ENCODE measurements at regions not wholly inside any gene's neighbourhood (a gene's known extent, or its start where the extent isn't known, plus 50 kb on each side); places are given as distances from the start of the nearest gene placed in this dataset.

GRCh38 chr4:166377578-166377977, 504.5 kb downstream of the TLL1 start:
- DNase-seq, result no peak

- DNase-seq, result no peak
These were observed 513.7 kb downstream of the TLL1 start for GRCh38 chr4:166386491-166387360.

DNA sequence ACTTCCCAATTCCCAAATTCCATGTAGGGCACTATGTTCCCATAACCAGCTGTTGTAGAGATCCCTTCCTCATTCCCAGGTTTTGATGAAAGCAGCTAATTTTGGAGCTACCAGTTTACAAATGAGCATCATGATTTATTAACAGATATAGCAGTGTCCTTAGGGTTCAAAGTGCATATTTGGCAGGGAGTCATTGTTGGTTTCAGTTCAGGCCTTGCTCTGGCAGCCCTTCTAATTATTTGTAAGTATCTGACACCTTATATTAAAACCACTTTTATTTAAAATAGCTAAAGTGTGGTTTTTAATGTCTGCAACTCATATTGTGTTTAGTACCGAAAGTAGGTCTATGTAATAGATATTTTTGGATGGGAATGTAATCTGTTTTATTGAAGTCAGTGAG, 518.5 kb downstream of the TLL1 start:
- DNase-seq, result no peak

DNA sequence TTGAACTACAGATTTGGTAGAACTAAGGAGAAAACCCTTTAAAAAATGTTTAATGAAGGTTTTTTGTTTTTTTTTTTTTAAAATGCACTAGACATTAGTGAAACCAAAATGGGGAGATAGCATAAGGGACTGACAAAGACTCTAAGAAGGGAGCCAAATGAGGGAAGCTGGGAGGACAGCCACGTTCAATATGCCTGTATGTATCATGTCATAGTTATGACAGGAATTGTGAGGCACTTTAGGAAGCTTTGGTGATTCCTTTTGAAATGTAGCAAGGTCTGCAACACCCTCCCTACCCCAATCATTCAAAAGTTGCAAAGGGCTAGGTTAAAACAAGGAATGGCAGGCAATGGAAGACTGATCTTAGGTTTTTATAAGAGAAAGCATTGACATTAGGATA, 526.0 kb downstream of the TLL1 start:
- no peak for DNase-seq

- DNase-seq, result no peak
These were observed 527.3 kb downstream of the TLL1 start for GRCh38 chr4:166400270-166400894.

DNA sequence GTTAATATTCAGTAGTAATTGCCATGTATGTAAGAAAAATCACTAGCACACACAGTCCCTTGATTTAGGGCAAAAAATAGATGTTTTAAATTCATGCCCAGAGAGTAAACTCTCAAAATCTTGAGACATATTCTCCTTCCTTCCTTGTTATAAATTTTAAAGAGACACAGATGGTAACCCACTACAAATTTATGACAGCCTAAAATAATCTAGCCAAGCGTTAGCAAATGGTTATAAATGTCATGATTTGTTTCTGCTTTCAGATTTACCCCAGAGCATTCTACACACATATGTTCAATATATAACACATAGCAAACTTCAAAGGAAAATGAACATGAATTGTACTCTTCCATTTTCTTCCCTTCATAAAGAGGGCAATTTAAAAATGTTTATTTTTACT, 540.3 kb downstream of the TLL1 start:
- DNase-seq, result no peak

- no peak for DNase-seq
These were observed 541.4 kb downstream of the TLL1 start for GRCh38 chr4:166414431-166414830.

- DNase-seq, result no peak
These were observed 542.7 kb downstream of the TLL1 start for GRCh38 chr4:166415749-166416148.

DNA sequence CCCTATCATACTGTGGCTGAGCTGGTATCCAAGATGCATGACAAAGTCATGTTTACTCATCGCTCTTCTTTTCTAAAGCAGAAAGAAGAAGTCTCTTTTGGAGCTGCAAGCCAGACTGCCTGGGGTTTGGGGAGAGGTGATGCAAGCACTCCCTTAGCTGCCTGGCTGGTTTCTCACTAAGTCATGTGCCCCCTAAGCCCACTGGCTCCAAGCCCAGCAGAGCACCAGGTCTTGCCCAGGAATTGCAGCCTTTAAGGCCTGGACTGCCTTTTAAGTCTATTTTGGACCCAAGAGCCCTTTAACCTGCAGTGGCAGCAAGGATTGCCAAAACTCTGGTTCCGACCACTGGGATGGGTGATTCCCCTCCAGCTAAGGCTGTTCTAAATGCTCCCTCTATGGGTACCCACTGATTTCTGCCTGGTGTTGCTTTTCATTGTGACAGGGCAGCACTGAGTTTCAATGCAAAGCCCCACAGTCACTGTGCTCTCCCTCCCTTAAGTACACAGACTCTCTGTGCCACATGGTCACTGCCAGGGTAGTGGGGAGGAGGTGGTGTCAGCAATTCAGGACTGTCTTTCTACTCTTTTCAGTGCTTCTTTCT, 548.6 kb downstream of the TLL1 start:
- DNase-seq, result no peak

- no peak for DNase-seq
These were observed 549.4 kb downstream of the TLL1 start for GRCh38 chr4:166422475-166422874.

DNA sequence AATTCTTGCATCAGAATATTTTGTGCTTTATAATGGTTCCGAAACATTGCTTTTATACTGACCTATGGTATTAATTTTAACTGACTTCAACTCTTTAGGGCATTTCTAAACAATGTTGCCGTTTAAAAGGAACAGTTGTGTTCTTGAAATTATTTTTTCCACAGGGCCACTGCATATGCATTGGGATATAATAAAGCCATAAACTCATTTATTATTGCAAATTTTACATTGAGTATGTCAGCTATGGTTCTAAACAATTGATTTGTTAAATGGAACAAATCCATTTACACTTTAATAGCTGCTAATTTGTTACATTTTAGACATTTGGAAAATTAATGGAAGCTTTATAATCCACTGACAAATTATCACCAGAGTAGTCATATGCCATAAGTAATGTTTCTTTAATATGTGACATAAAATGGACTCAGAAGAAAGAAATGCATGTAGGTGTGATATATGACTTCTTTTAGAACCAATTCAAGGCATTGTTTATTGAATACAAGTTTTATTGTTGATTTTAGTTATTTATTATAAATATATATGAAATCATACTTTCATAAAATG, 553.3 kb downstream of the TLL1 start:
- DNase-seq, result no peak

DNA sequence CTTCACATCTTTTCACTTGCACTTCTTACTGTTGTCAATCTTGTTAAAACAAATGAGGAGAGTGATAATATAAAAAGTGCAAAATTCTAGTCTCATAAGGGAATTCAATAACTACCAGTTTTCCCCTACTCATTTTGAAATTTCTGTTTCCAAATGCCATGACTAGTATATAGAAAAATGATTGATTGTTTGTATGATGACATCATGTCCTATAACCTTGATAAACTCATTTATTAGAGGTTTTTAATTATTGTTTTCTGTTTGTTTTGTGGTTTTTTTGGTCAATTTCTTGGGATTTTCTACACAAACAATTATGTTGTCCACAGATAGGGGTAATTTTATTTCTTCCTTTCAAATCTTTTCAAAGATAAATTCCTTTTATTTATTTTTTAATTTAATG, 559.1 kb downstream of the TLL1 start:
- DNase-seq, result no peak

GRCh38 chr4:166432842-166433241, 559.8 kb downstream of the TLL1 start:
- no peak for DNase-seq

DNA sequence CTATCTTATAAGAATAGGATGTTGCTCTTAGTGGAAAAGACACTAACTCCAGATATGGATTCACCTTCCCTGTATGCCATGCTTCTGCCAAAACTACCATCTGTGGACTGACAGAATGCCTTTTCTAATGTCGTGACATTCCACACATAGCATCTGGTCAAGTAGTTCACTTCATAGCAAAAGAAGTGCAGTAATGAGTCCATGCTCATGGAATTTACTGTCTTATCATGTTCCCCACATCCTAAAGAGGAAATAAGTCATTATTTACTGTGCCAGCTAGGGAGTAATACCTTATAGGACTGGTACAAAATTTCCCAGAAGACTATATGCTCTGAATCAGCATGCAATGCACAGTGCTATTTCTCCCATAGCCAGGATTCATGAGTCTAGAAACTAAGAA, 562.4 kb downstream of the TLL1 start:
- DNase-seq, result no peak

DNA sequence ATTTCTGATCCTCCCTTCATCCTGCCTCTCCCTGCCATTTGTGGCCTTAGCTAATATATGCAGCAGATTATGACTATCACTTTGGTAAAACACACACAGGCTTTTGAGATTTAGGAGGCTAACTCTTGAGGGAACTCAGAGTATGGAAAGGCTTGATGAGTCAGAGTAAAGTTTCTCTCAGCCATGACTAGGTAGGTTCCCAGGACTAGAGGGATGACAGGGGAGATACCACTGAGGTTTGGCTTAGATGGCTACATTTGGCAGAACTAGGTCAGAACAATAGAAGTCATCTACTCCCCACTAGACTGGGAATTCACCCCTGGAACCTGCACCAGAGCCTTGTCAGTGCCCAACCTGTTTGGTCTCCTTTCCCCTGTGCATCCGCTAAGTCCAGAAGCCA, 585.7 kb downstream of the TLL1 start:
- DNase-seq, result no peak

DNA sequence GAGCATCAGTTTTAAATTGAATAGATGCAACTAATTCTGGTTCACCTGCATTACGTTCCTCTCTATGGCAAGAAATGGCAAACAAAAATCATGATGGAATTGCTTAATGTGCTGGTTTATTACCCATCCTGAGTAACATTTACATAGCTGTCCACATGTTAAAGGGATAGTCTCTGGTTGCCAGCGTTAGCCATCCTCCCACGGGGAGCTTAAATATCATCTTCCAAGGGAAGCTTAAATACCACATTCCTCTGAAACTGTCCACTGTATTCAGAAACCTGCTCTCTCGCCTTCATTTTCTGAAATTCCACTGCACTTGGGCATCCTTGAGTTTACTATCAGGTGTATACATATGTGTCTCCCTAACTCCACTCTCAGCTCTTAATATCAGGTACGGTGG, 586.6 kb downstream of the TLL1 start:
- DNase-seq, result no peak

- DNase-seq, result no peak
These were observed 587.9 kb downstream of the TLL1 start for GRCh38 chr4:166460769-166461550.

DNA sequence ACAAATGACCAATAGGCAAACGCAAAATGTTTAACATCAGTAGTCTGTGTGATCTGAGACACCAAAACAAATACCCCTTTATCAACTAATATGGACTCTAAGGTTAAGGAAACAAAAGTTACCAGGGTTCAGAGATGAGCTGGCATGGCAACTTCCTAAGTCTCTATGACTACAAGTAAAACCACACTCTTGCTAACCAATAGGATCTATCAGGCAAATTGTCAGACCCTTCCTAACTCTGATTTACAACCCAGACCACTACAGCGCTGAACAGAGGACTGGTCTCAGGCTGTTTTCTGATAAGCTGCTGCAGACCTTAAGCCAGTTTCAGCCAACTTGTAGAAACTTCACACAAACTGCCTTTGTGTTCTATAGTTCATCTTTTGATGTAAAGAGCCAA, 608.0 kb downstream of the TLL1 start:
- no peak for DNase-seq

DNA sequence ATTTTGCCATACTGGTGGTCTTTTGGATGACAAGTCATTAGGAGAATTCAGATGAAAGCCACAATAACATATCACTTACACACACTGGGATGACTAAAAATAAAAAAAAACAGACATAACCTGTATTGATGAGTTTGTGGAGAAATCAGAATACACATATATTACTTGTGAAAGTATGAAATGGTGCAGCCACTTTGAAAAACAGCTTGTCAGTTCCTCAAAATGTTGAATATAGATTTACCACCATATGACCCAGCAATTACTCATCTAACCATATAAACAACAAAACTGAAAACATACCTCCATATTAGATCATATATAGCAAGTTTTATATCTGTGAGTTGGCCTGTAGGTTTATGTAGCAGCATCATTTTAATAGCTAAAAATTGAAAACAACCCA, 608.7 kb downstream of the TLL1 start:
- no peak for DNase-seq

DNA sequence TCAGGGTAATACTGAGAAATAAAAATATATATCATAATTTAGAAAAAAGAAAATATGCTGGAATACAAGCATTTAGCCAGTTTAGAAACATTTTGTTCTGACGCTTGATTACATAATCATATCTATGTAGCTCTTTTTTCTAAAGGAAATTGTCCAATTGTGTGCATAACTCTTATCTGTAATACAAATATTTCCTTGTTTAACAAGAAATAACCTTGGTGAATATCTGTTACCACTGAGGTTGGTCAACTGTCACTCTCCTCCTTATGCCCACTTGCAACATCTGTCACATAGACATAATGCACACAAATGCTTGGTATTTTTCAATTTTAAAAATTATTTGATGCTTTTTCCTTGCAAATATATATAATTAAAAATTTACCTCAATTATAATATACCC, 609.7 kb downstream of the TLL1 start:
- no peak for DNase-seq

DNA sequence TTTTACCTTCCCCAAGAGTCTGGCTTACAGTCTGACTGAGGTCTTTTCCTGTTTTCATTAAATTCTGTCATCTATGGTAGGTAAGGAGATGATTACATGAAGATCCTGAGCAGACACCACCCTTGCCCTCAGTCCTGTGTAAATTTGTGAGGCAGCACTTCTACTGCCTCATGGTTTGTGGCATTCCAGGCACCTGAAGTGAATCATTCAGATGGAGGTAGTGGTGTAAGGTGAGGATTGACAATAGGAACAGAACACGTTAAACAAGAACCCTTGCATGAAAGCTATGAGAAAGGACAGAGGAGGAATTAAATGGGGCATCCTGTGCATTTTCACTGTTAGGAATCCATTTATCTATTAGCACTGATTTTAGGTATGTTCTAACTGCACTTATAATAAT, 618.6 kb downstream of the TLL1 start:
- DNase-seq, result no peak

DNA sequence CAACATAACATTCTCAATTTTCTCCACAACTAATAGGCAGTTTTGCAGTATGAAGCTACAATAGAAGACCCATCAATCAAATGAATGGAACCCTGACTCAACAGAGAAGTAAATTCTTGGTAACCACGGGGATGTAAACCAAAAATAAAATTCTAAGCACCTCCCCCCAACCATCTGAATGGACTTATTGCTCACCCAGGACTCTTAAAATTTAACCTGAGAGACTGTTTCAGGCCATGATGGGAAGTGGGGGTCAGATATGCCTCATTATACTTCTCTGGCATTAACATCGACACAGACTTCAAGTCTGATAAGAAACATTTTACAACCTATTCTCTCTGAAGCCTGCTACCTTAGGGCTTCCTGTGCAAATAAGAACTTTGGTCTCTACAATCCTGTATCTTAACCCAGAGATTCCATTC, 620.9 kb downstream of the TLL1 start:
- no peak for DNase-seq

DNA sequence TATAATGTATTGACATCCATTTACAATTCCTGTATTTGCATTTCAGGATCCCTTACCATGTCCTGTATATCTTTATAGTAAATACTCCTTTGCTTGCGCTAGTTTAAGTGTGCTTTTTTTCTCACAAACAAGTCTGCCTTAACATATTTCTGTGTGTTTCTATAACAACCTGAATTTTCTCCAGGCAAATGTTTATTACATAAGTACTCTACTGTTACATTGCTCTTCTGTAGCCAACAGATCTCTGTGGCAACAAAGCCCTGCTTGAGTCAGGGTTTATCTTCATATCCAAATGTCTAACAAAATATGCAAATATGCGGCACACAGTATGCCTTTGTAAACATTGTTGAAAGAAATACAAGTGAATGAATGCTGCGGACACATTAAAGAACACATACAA, 625.5 kb downstream of the TLL1 start:
- no peak for DNase-seq

All from activated CD4-positive, alpha-beta T cell treated with anti-CD3 and anti-CD28 coated beads, Interleukin-2, Interleukin-6, amounts not matched to agents 100 ng/mL and 50 ng/mL, durations not matched to agents 16 hours and 8 hours (primary cell).